Naive thymus-derived CD4-positive, alpha-beta T cell (primary cell): ENCODE measurements at regions not wholly inside any gene's neighbourhood (a gene's known extent, or its start where the extent isn't known, plus 50 kb on each side); places are given as distances from the start of the nearest gene placed in this dataset.

Source experiments
- ATAC-seq: fragments of 150-1000 bp; cut with Tn5 transposase; 2 replicates; pipeline ENCODE4 v1.10.0; 2021; ENCODE audit warnings: mild to moderate bottlenecking, moderate library complexity
- CTCF ChIA-PET: fragments of 350-600 bp; sonication (Branson Sonifier 250); formaldehyde crosslinking; loops from one replicate; lab custom pipeline; 2021; ENCODE audit warnings: antibody characterized with exemption; lab: Charles Lee
- POLR2A ChIA-PET: fragments of 350-600 bp; sonication (Branson Sonifier 250); formaldehyde crosslinking; loops from one replicate; lab custom pipeline; 2021; ENCODE audit warnings: antibody characterized with exemption, inconsistent platforms; lab: Charles Lee
- DNase-seq, 9 donors: peaks; one replicate each; pipeline versions ENCODE4 v3.0.0 to v3.0.0-alpha.2; 2020 to 2022; ENCODE audit warnings: mixed read lengths in 1 of 9
- H3K27ac ChIP-seq: one replicate; pipeline ENCODE4 v1.7.0; 2013; ENCODE audit warnings: mild to moderate bottlenecking, low read depth, low read length, moderate library complexity
- H3K27me3 ChIP-seq, 2 donors: one replicate each; pipeline ENCODE4 v1.7.0; 2013; ENCODE audit warnings: low read length in 2 of 2, mild to moderate bottlenecking in 2 of 2, moderate library complexity in 2 of 2; ENCODE audit not compliant: control insufficient read depth in 2 of 2, insufficient read depth in 2 of 2
- H3K36me3 ChIP-seq, 3 experiments: 1 replicate in 2 of 3; 2 replicates in 1 of 3; pipeline ENCODE4 v1.7.0; 2013; ENCODE audit warnings: low read length in 3 of 3, mild to moderate bottlenecking in 3 of 3, moderate library complexity in 1 of 3; ENCODE audit not compliant: insufficient read depth in 3 of 3, control insufficient read depth in 2 of 3
- H3K4me1 ChIP-seq, 2 donors: one replicate each; pipeline ENCODE4 v1.7.0; 2013; ENCODE audit warnings: low read length in 2 of 2, mild to moderate bottlenecking in 2 of 2, moderate library complexity in 1 of 2; ENCODE audit not compliant: control insufficient read depth in 2 of 2, insufficient read depth in 2 of 2
- H3K4me3 ChIP-seq: 2 replicates; pipeline ENCODE4 v1.7.0; 2013; ENCODE audit warnings: mild to moderate bottlenecking, low read length
- H3K9me3 ChIP-seq, 3 experiments: 1 replicate in 2 of 3; 2 replicates in 1 of 3; pipeline ENCODE4 v1.7.0; 2013; ENCODE audit warnings: low read length in 3 of 3; ENCODE audit not compliant: control insufficient read depth in 2 of 3
- H3K27ac Mint-ChIP-seq, 9 donors: one replicate each; pipeline ENCODE4 v1.8.0; 2020 to 2022; ENCODE audit warnings: mixed read lengths in 9 of 9, mild to moderate bottlenecking in 8 of 9, moderate library complexity in 5 of 9, inconsistent platforms in 2 of 9
- H3K27me3 Mint-ChIP-seq, 5 donors: one replicate each; pipeline ENCODE4 v1.8.0; 2021 to 2022; ENCODE audit warnings: mixed read lengths in 5 of 5, mild to moderate bottlenecking in 1 of 5
- H3K36me3 Mint-ChIP-seq, 5 donors: one replicate each; pipeline ENCODE4 v1.8.0; 2020 to 2022; ENCODE audit warnings: mixed read lengths in 5 of 5, mild to moderate bottlenecking in 3 of 5, inconsistent platforms in 1 of 5
- H3K4me1 Mint-ChIP-seq, 7 donors: one replicate each; pipeline ENCODE4 v1.8.0; 2020 to 2022; ENCODE audit warnings: mixed read lengths in 7 of 7, mild to moderate bottlenecking in 3 of 7, inconsistent platforms in 1 of 7
- H3K4me3 Mint-ChIP-seq, 10 donors: one replicate each; pipeline ENCODE4 v1.8.0; 2020 to 2022; ENCODE audit warnings: mild to moderate bottlenecking in 10 of 10, mixed read lengths in 10 of 10, moderate library complexity in 6 of 10, inconsistent platforms in 2 of 10
- H3K9me3 Mint-ChIP-seq, 11 donors: one replicate each; pipeline ENCODE4 v1.8.0; 2020 to 2022; ENCODE audit warnings: mixed read lengths in 11 of 11, mild to moderate bottlenecking in 4 of 11, inconsistent platforms in 1 of 11, moderate library complexity in 1 of 11
- intact Hi-C, 2 donors: fragments of 100-400 bp; cut with micrococcal nuclease; formaldehyde crosslinking; loops; one replicate each; pipeline ENCODE4 v1.15.1; 2023

- H3K4me1 ChIP-seq, result no peaks in the 10 kb centered on the region
- H3K36me3 ChIP-seq, result no peaks in the 10 kb centered on the region
- intact Hi-C loops, result no loop called here
- H3K4me1 Mint-ChIP-seq, result peaks cover 0 to 1% (median 0%) of the 10 kb centered on the region in 7 donors
- peaks cover 0 to 13% (median 6%) of the 10 kb centered on the region in 5 donors for H3K27me3 Mint-ChIP-seq
- no peak overlapping the region for H3K27ac Mint-ChIP-seq
- ChIA-PET POLR2A (no interaction called here), CTCF (no interaction called here)
- no peak overlapping the region for H3K4me3 Mint-ChIP-seq
- no peaks in the 10 kb centered on the region for H3K36me3 Mint-ChIP-seq
- no peaks in the 10 kb centered on the region for H3K9me3 ChIP-seq
- H3K4me3 ChIP-seq, result no peak overlapping the region
- ATAC-seq (no peak), DNase-seq (no peak)
- H3K27me3 ChIP-seq, result no peaks in the 10 kb centered on the region
- no peak overlapping the region for H3K27ac ChIP-seq
- H3K9me3 Mint-ChIP-seq, result peaks cover 0 to 18% (median 1%) of the 10 kb centered on the region in 11 donors
Measured at GRCh38 chr4:110702326-110702725, 79.4 kb upstream of the PITX2 start.

- H3K4me1 ChIP-seq, result no peaks in the 10 kb centered on the region
- ChIA-PET POLR2A (no interaction called here), CTCF (no interaction called here)
- no peaks in the 10 kb centered on the region for H3K9me3 ChIP-seq
- H3K27me3 ChIP-seq, result no peaks in the 10 kb centered on the region
- H3K36me3 ChIP-seq, result no peaks in the 10 kb centered on the region
- Mint-ChIP-seq H3K27ac (no peak overlapping the region), H3K36me3 (no peaks in the 10 kb centered on the region), H3K27me3 (peaks cover 0 to 6% (median 5%) of the 10 kb centered on the region in 5 donors), H3K4me1 (peaks cover 0 to 1% (median 0%) of the 10 kb centered on the region in 7 donors), H3K9me3 (peaks cover 0 to 11% (median 0%) of the 10 kb centered on the region in 11 donors), H3K4me3 (no peak overlapping the region)
- no peak overlapping the region for H3K27ac ChIP-seq
- intact Hi-C loops, result no loop called here
- DNase-seq (no peak), ATAC-seq (no peak)
- no peak overlapping the region for H3K4me3 ChIP-seq
Measured at GRCh38 chr4:110704748-110705439, 82.0 kb upstream of the PITX2 start.

GRCh38 chr4:110705440-110705782 is 82.5 kb upstream of the PITX2 start:
- H3K27ac ChIP-seq, result no peak overlapping the region
- CTCF ChIA-PET, result no interaction called here
- DNase-seq (no peak), ATAC-seq (no peak)
- H3K4me1 ChIP-seq, result no peaks in the 10 kb centered on the region
- H3K27me3 ChIP-seq, result no peaks in the 10 kb centered on the region
- Mint-ChIP-seq H3K4me1 (peaks cover 0 to 1% (median 0%) of the 10 kb centered on the region in 7 donors), H3K4me3 (no peak overlapping the region), H3K27ac (no peak overlapping the region), H3K9me3 (peaks cover 0 to 8% (median 0%) of the 10 kb centered on the region in 11 donors), H3K36me3 (no peaks in the 10 kb centered on the region), H3K27me3 (peaks cover 0 to 6% (median 5%) of the 10 kb centered on the region in 5 donors)
- H3K36me3 ChIP-seq, result no peaks in the 10 kb centered on the region
- no peak overlapping the region for H3K4me3 ChIP-seq
- POLR2A ChIA-PET, result no interaction called here
- intact Hi-C loops, result no loop called here
- no peaks in the 10 kb centered on the region for H3K9me3 ChIP-seq

- ATAC-seq (no peak), DNase-seq (no peak)
- Mint-ChIP-seq H3K4me3 (no peak overlapping the region), H3K27ac (no peak overlapping the region), H3K36me3 (no peaks in the 10 kb centered on the region), H3K4me1 (peaks cover 0 to 1% (median 0%) of the 10 kb centered on the region in 7 donors), H3K9me3 (peaks cover 0 to 4% (median 0%) of the 10 kb centered on the region in 11 donors), H3K27me3 (no peaks in the 10 kb centered on the region)
- H3K27me3 ChIP-seq, result no peaks in the 10 kb centered on the region
- intact Hi-C loops, result no loop called here
- no peak overlapping the region for H3K27ac ChIP-seq
- no peaks in the 10 kb centered on the region for H3K4me1 ChIP-seq
- ChIA-PET CTCF (no interaction called here), POLR2A (no interaction called here)
- H3K9me3 ChIP-seq, result no peaks in the 10 kb centered on the region
- no peak overlapping the region for H3K4me3 ChIP-seq
- H3K36me3 ChIP-seq, result no peaks in the 10 kb centered on the region
Measured at GRCh38 chr4:110710070-110710469, 87.2 kb upstream of the PITX2 start.

- Mint-ChIP-seq H3K27me3 (no peaks in the 10 kb centered on the region), H3K4me1 (no peaks in the 10 kb centered on the region), H3K27ac (no peak overlapping the region), H3K36me3 (no peaks in the 10 kb centered on the region), H3K9me3 (peaks cover 0 to 4% (median 0%) of the 10 kb centered on the region in 11 donors), H3K4me3 (no peak overlapping the region)
- H3K36me3 ChIP-seq, result no peaks in the 10 kb centered on the region
- H3K27me3 ChIP-seq, result no peaks in the 10 kb centered on the region
- DNase-seq (no peak), ATAC-seq (no peak)
- no peaks in the 10 kb centered on the region for H3K9me3 ChIP-seq
- ChIA-PET CTCF (no interaction called here), POLR2A (no interaction called here)
- H3K27ac ChIP-seq, result no peak overlapping the region
- H3K4me3 ChIP-seq, result no peak overlapping the region
- intact Hi-C loops, result no loop called here
- H3K4me1 ChIP-seq, result no peaks in the 10 kb centered on the region
Measured at GRCh38 chr4:110712486-110712885, 89.6 kb upstream of the PITX2 start.

GRCh38 chr4:110730318-110730717 is 107.4 kb upstream of the PITX2 start:
- Mint-ChIP-seq H3K27me3 (peaks cover 0 to 5% (median 0%) of the 10 kb centered on the region in 5 donors), H3K36me3 (no peaks in the 10 kb centered on the region), H3K4me3 (no peak overlapping the region), H3K27ac (no peak overlapping the region), H3K4me1 (no peaks in the 10 kb centered on the region), H3K9me3 (peaks cover 0 to 8% (median 0%) of the 10 kb centered on the region in 11 donors)
- Histone ChIP-seq H3K27ac (no peak overlapping the region), H3K9me3 (no peaks in the 10 kb centered on the region), H3K27me3 (no peaks in the 10 kb centered on the region), H3K36me3 (no peaks in the 10 kb centered on the region), H3K4me3 (no peak overlapping the region), H3K4me1 (no peaks in the 10 kb centered on the region)
- ChIA-PET POLR2A (no interaction called here), CTCF (no interaction called here)
- ATAC-seq, result no peak
- DNase-seq, result no peak
- intact Hi-C loops, result no loop called here

- ChIA-PET POLR2A (no interaction called here), CTCF (no interaction called here)
- intact Hi-C loops, result no loop called here
- H3K9me3 Mint-ChIP-seq, result peaks cover 0 to 5% (median 0%) of the 10 kb centered on the region in 11 donors
- Histone ChIP-seq H3K36me3 (no peaks in the 10 kb centered on the region), H3K27ac (no peak overlapping the region), H3K27me3 (no peaks in the 10 kb centered on the region), H3K4me1 (no peaks in the 10 kb centered on the region), H3K9me3 (no peaks in the 10 kb centered on the region), H3K4me3 (no peak overlapping the region)
- peaks cover 0 to 5% (median 0%) of the 10 kb centered on the region in 5 donors for H3K27me3 Mint-ChIP-seq
- H3K27ac Mint-ChIP-seq, result no peak overlapping the region
- no peak overlapping the region for H3K4me3 Mint-ChIP-seq
- no peak for ATAC-seq
- H3K4me1 Mint-ChIP-seq, result no peaks in the 10 kb centered on the region
- H3K36me3 Mint-ChIP-seq, result no peaks in the 10 kb centered on the region
- DNase-seq, result no peak
Measured at GRCh38 chr4:110733901-110734300, 111.0 kb upstream of the PITX2 start.
